Activated CD8-positive, alpha-beta memory T cell treated with anti-CD3 and anti-CD28 coated beads, Interleukin-2, amount 50 U/mL, for 1 hour (primary cell): ENCODE measurements at regions not wholly inside any gene's neighbourhood (a gene's known extent, or its start where the extent isn't known, plus 50 kb on each side); places are given as distances from the start of the nearest gene placed in this dataset.
"Not testable (repeated sequence)": the region's sequence is repeated elsewhere in the genome, so short reads cannot be mapped to it uniquely, and the experiment has no call there.

Experiments
- DNase-seq: peaks from one replicate; pipeline ENCODE4 v3.0.0-alpha.2; 2020; ENCODE audit errors: extremely low read depth

DNA sequence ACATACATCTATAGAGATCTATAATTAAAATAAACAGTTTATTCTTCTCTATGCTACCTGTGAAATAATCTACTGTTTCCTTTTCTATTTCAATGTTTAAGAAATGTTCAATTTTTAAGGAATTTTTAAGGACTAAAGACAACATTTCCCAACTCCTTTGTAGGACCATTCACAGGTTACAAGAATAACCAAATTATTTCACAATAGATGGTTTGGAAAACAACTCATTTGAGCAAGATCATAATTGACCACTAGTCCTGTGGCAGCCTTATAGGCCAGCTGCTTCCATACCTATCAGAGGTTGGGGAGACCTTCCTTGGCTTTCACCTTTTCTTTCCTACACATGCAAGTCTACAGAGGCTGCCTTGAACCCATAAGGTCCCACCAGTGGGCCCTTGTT is 193.7 kb downstream of the TTC39B start:
- DNase-seq, result no peak

- no peak for DNase-seq
These were observed 195.9 kb downstream of the TTC39B start for GRCh38 chr9:15111071-15111470.

- DNase-seq, result peak; percentile 10
These were observed 194.7 kb upstream of the FREM1 start for GRCh38 chr9:15104826-15105420.

DNA sequence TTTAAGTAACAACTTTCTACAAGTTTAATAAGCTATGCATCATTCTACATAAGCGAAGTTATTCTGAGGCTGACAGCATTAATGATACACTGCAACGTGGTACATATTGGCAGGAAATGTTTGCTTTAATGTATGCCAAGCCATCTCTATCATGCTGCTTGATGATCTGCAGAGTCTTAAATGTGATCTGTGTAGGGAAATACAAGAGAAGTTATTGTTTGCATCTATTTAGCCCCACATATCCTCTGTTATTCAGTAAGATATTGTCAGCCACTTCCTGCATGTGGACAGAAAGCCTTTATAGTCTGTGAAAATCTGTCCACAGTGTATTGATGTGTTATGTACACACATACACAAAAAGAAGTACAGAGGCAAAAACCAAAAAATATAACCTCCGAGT is 193.1 kb upstream of the FREM1 start:
- no peak for DNase-seq

GRCh38 chr9:15101095-15101494 is 190.9 kb upstream of the FREM1 start:
- no peak for DNase-seq

DNA sequence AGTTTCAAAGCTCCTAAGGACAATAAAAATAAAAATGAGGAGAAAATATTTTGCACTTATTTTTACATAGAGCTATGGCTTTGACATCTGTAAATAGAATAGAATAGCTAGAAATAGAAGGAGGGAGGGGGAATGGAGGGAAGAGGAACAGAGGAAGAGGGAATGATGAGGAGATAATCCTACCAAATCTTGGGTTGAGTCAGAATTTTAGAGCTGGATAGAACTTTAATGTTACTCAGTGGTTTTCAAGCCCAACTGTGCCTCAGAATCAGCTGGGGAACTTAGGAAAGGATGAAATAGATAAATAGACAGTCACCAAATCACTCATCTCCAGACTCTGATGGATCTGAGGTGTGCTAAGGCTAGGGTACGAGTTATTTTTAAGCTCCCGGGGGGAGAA is 190.3 kb upstream of the FREM1 start:
- no peak for DNase-seq

- DNase-seq, result no peak
These were observed 186.7 kb upstream of the FREM1 start for GRCh38 chr9:15096972-15097371.

DNA sequence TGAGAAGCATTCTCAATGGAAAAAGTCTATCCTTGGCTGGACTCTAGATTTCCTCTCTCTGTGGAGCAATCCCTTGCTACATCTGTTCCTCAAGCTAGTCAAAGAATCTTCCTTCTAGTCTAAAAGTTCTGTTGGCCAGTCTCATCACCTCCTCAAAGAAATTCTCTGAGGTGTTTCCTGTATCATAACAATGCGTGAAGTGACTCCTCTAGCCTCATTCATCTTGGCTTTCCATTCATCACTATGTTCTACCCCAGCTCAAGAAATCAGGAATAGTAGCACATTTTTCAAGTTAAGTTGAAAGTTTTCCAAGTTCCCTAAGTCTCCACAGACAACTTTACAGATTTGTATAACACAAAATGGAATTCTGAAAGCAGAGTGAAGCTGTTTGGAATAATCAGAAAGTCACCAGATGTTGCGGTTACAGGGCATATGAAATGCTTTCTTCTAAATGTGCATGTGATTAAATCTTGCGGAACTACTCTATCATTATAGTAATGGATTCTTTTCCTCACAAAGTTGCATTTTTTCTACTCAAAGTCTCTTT is 176.6 kb upstream of the FREM1 start:
- no peak for DNase-seq

DNA sequence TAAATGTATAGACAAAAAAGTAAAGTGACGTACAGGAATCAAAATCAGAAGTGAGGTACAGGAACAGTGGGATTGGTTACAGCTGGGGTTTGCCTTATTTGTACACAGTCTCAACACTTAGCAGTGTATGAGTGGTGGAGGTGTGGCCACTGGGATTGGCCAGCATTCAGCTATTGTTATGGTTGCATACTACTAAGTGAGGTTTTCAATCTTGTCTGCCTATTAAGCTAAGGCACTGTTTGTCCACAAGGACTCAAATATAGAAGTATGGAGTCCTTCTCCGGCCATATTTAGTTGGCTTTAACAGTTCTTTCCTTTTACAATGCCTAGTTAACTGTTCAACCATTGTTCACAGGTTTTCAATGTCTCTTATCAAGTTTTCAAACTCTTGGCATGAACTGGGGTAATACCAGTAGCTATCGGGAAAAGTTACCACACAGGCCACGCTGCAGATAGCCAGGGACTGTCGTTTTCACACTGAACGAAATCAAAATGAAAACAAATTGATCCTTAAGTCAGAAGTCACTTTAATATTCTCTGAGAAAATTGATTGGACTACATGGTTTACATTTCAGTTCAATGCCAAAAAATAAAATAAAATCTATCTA is 176.0 kb upstream of the FREM1 start:
- DNase-seq, result no peak

- DNase-seq, result no peak
These were observed 171.0 kb upstream of the FREM1 start for GRCh38 chr9:15081021-15081753.

DNA sequence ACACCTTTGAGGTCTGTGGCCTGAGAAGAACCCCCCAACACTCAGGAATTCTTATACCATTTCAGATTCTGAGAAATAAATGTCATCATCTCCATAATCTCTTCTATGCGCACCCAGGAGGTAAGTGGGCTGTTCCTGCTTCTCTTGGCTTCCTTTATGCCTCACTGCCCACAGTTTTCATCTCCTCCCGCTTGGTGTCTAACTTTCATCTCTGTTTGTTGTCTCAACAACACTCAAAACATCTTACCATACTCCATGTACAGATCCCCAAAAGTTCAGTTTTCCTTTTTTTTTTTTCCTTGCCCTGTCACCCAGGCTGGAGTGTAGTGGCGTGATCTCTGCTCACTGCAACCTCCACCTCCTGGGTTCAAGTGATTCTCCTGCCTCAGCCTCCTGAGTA is 170.2 kb upstream of the FREM1 start:
- no peak for DNase-seq

DNA sequence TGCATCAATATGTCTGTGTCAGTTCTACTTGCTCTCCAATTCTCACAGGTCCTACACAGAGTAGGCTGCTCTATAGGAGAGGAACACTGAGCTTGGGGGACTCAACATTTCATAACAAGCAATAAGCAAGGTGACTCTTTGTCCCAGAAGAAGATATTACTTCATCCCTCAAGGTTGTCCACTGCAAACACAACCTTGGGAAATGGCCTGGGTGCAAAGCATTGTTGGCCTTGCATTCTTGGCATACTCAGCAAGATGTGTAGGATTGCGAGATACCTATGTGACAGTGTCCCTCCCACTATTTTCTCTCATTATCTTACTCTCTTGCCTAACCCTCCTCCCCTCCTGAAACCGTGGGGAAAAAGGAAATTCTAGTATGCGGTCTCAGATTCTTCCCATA is 169.8 kb upstream of the FREM1 start:
- no peak for DNase-seq

DNA sequence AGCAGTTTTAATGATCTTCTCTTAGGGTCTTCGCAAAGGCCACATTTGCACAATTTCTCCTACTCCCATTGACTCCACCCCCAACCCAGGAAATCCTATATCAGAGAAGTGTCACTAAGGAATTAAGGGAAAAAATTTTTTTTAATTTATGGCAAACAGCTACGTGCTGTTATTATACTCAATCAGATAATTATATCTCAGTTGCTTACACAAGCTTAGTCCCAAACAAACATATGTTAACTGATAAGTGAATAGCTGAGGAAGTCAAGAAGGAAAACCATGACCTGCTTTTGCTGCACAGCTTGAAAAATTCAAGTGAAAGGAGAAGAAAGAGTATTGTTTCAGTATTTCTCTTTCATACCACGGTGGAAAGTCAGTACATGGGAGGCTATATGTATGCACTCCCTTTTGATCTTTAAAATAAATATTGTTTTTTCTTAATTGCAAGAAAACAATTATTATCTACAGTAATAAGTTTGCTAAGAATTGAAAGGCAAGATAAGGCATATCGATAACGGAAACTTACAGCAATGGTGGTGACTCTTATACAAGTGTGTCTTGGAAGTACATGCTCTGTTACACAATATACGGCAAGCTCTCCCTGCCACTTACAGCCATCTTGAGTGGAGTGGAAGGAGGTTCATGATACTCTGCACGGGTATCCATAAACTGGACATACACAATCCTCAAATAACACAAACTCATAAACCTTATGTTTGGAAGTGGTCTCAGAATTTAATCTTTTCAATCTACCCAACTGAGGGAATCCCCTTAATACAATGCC is 167.9 kb upstream of the FREM1 start:
- DNase-seq, result no peak

- no peak for DNase-seq
These were observed 163.4 kb upstream of the FREM1 start for GRCh38 chr9:15073620-15074019.

DNA sequence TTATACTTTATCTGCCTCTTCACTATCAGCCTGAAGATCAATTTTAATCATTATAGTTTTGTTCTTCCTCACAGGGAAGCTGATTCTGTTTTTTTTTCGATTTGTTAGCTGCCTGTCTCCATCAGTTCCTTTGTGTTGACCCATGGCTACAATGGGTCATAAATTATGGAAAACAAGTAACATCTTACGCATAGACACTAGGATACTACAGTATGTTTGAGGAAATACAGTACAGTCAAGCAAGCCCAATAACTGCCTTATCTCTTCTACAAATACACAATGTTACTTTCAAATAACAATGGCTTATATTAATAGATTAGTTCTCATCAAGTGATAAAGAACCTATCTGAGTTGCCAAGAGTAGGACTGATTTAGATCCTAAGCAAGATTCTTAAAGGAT is 160.5 kb upstream of the FREM1 start:
- no peak for DNase-seq

DNA sequence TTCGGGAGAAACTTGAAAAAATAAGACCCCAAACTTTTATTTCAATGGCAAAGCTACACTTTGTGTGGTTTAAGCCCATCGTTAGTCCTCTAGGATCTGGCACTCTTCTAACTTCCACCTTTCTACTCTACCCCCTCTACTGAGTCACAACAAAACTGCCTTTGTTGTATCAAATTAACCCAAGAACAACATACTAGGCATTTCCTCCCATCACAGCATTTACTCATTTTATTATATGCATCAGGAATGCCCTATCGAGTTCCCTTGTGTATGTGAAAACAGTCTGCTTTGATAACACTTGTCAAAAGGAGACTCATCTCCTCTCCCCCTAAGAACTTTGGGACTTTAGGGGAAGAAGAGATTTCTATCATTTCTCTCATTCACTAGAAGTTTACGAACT is 158.9 kb upstream of the FREM1 start:
- no peak for DNase-seq

- no peak for DNase-seq
These were observed 158.0 kb upstream of the FREM1 start for GRCh38 chr9:15068261-15068660.

GRCh38 chr9:15059003-15059402 is 148.8 kb upstream of the FREM1 start:
- DNase-seq, result no peak

DNA sequence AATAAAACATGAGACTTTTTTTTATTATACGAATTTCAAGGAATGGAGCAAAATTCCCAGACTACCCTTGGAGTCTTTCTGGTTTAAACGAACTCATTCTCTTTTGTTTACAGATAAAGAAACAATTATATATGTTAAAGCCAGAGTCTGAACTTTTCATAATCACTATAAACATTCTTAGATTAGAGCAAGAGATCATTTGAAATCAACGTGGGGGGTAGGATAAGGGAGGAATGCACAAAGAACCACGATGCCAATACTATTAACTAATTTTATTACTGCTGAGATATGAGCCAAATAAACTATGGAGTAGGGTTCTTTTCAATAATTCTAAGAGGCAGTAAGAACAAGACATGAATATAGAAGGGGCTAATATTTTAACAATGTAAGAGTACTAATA is 148.0 kb upstream of the FREM1 start:
- no peak for DNase-seq

DNA sequence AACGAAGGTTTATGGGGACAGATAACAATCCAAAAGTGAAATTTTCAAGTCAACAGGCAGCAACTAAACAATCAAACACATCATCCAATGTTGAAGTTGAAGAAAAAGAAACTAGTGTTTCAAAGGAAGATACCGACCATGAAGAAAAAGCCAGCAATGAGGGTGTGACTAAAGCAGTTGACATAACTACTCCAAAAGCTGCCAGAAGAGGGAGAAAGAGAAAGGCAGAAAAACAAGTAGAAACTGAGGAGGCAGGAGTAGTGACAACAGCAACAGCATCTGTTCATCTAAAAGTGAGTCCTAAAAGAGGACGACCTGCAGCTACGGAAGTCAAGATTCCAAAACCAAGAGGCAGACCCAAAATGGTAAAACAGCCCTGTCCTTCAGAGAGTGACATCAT is 145.1 kb upstream of the FREM1 start:
- DNase-seq, result not testable (repeated sequence)

- DNase-seq, result no peak
These were observed 138.5 kb upstream of the FREM1 start for GRCh38 chr9:15048772-15049171.

DNA sequence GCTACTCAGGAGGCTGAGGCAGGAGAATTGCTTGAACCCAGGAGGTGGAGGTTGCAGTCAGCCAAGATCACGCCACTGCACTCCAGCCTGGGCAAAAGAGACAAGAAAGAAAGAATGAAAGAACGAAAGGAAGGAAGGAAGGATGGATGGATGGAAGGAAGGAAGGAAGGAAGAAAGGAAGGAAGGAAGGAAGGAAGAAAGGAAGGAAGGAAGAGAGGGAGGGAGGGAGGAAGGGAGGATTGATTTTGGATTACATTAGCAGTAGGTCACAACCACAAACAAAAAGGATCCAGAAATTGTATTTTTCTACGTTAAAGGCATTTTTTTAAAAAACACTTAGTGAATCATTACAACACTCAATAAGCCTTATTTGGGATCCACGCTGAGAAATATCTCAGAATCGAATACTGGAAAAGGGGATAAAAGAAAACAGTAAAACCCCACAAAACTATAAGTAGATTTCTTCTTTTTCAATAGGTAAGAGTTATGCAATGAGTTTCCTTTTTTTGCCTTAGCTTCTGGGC is 136.9 kb upstream of the FREM1 start:
- DNase-seq, result no peak
